ENCODE measurements at regions not wholly inside any gene's neighbourhood (a gene's known extent, or its start where the extent isn't known, plus 50 kb on each side); places are given as distances from the start of the nearest gene placed in this dataset.
"Not testable (repeated sequence)": the region's sequence is repeated elsewhere in the genome, so short reads cannot be mapped to it uniquely, and the experiment has no call there.

- no peak for DNase-seq (ENCODE audit: low read depth)
Measured at GRCh38 chr4:174010547-174010946, 272.9 kb downstream of the FBXO8 start.

GRCh38 chr4:174009686-174010451 lies 273.6 kb downstream of the FBXO8 start:
- DNase-seq (ENCODE audit: low read depth), result no peak

- no peak for DNase-seq (ENCODE audit: low read depth)
Measured at GRCh38 chr4:174005422-174005821, 278.0 kb downstream of the FBXO8 start.

GRCh38 chr4:173998471-173999144 lies 284.9 kb downstream of the FBXO8 start:
- peak; percentile 9 for DNase-seq (ENCODE audit: low read depth)

GRCh38 chr4:173995779-173996178 lies 287.7 kb downstream of the FBXO8 start:
- DNase-seq (ENCODE audit: low read depth), result not testable (repeated sequence)

GRCh38 chr4:173991814-173992213 lies 291.7 kb downstream of the FBXO8 start:
- no peak for DNase-seq (ENCODE audit: low read depth)

- no peak for DNase-seq (ENCODE audit: low read depth)
Measured at GRCh38 chr4:173991316-173991715, 292.2 kb downstream of the FBXO8 start.

GRCh38 chr4:173990869-173991210 lies 292.6 kb downstream of the FBXO8 start:
- peak; percentile 17 for DNase-seq (ENCODE audit: low read depth)

- DNase-seq (ENCODE audit: low read depth), result peak; percentile 14
Measured at GRCh38 chr4:173990126-173990868, 293.2 kb downstream of the FBXO8 start.

GRCh38 chr4:173963523-173963922 lies 319.9 kb downstream of the FBXO8 start:
- DNase-seq (ENCODE audit: low read depth), result not testable (repeated sequence)

- DNase-seq (ENCODE audit: low read depth), result no peak
Measured at GRCh38 chr4:173960398-173960797, 323.1 kb downstream of the FBXO8 start.

- no peak for DNase-seq (ENCODE audit: low read depth)
Measured at GRCh38 chr4:173958445-173958844, 325.0 kb downstream of the FBXO8 start.

- no peak for DNase-seq (ENCODE audit: low read depth)
Measured at GRCh38 chr4:173943547-173943946, 339.9 kb downstream of the FBXO8 start.

GRCh38 chr4:173940146-173940545 lies 343.3 kb downstream of the FBXO8 start:
- no peak for DNase-seq (ENCODE audit: low read depth)

- DNase-seq (ENCODE audit: low read depth), result peak; percentile 0
Measured at GRCh38 chr4:173937631-173938270, 345.7 kb downstream of the FBXO8 start.

GRCh38 chr4:173936861-173937260 lies 346.6 kb downstream of the FBXO8 start:
- no peak for DNase-seq (ENCODE audit: low read depth)

- DNase-seq (ENCODE audit: low read depth), result no peak
Measured at GRCh38 chr4:173935622-173936405, 347.7 kb downstream of the FBXO8 start.

GRCh38 chr4:173934933-173935620 lies 348.4 kb downstream of the FBXO8 start:
- DNase-seq (ENCODE audit: low read depth), result no peak

- no peak for DNase-seq (ENCODE audit: low read depth)
Measured at GRCh38 chr4:173934201-173934600, 349.3 kb downstream of the FBXO8 start.

GRCh38 chr4:173932701-173933100 lies 350.8 kb downstream of the FBXO8 start:
- no peak for DNase-seq (ENCODE audit: low read depth)

All from RPMI7951 (cell line).